Tibial nerve (tissue), 4 donors: ENCODE measurements at regions not wholly inside any gene's neighbourhood (a gene's known extent, or its start where the extent isn't known, plus 50 kb on each side); places are given as distances from the start of the nearest gene placed in this dataset.

Experiments used
- EP300 ChIP-seq, 2 donors: sonication (generic); formaldehyde crosslinking; IDR thresholded peaks; one replicate each; pipeline ENCODE4 v1.6.1; 2017; ENCODE audit warnings: antibody characterized with exemption in 2 of 2, mild to moderate bottlenecking in 1 of 2
- TF ChIP-seq, protein P1 (sequence below), 5 experiments: fragments of 200-600 bp in 3 of 5; fragments of 450-650 bp in 2 of 5; sonication (generic) in 3 of 5; IDR thresholded peaks; one replicate each; pipeline ENCODE4 v1.5.1; 2016 to 2019; ENCODE audit warnings: antibody characterized with exemption in 5 of 5, mild to moderate bottlenecking in 3 of 5, moderate library complexity in 2 of 5

DNA sequence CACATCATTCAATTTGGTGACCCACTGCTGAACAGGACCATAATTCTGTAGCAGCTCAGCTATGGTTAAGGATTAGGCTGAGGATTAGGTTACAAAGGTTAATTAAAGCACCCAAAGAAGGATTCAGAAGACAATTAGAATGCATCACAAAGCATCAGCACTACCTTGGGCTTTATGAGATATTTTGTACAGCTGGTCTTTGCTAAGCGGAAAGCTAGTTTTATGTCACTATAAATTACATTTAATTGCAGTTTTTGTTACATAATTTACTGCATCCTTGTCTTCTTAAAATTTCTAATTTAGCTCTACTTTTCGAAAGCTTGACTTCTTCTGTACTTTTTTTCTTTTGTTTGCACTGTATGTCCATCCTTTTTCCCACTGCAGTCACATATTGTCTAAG lies 711.5 kb downstream of the RPS29 start:
- TF ChIP-seq, protein P1, sequence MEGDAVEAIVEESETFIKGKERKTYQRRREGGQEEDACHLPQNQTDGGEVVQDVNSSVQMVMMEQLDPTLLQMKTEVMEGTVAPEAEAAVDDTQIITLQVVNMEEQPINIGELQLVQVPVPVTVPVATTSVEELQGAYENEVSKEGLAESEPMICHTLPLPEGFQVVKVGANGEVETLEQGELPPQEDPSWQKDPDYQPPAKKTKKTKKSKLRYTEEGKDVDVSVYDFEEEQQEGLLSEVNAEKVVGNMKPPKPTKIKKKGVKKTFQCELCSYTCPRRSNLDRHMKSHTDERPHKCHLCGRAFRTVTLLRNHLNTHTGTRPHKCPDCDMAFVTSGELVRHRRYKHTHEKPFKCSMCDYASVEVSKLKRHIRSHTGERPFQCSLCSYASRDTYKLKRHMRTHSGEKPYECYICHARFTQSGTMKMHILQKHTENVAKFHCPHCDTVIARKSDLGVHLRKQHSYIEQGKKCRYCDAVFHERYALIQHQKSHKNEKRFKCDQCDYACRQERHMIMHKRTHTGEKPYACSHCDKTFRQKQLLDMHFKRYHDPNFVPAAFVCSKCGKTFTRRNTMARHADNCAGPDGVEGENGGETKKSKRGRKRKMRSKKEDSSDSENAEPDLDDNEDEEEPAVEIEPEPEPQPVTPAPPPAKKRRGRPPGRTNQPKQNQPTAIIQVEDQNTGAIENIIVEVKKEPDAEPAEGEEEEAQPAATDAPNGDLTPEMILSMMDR (IDR thresholded peaks at IDR 0.05), result no peak
- no peak for TF ChIP-seq EP300 (IDR thresholded peaks at IDR 0.05)
